Islet of Langerhans (tissue), 1 donor: ENCODE measurements at regions not wholly inside any gene's neighbourhood (a gene's known extent, or its start where the extent isn't known, plus 50 kb on each side); places are given as distances from the start of the nearest gene placed in this dataset.
"Not testable (repeated sequence)": the region's sequence is repeated elsewhere in the genome, so short reads cannot be mapped to it uniquely, and the experiment has no call there.

Experiments
- FAIRE-seq: peaks from one replicate; lab custom pipeline; 2011; peaks lifted over from hg19 to GRCh38; lab: Jason Lieb, UNC

DNA sequence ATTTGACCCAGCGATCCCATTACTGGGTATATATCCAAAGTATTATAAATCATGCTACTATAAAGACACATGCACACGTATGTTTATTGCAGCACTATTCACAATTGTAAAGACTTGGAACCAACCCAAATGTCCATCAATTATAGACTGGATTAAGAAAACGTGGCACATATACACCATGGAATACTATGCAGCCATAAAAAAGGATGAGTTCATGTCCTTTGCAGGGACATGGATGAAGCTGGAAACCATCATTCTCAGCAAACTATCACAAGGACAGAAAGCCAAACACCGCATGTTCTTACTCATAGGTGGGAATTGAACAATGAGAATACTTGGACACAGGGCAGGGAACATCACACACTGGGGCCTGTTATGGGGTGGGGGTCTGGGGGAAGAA lies 317.8 kb downstream of the TSHZ3 start:
- not testable (repeated sequence) for FAIRE-seq

DNA sequence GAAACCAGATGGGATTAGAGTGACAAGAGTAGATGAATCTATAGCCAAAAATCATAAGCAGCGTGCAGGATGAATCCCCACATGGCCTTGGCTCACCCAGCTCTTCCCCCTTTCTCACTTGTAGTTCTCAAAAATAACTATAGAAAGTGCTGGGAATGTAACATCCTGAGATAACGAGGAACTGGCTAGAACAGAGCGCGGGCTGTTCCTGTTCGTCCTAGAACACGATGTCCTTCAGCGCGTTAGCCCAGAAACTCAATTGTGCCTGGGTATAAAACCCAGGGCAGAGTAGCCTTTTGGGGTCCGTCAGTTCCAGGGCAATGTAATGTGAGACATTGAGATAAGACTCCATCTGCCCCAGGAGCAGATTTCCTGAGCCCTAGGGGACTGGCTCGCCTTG lies 326.2 kb downstream of the TSHZ3 start:
- no peak for FAIRE-seq

- no peak for FAIRE-seq
Measured at GRCh38 chr19:31018936-31019335, 330.3 kb downstream of the TSHZ3 start.

DNA sequence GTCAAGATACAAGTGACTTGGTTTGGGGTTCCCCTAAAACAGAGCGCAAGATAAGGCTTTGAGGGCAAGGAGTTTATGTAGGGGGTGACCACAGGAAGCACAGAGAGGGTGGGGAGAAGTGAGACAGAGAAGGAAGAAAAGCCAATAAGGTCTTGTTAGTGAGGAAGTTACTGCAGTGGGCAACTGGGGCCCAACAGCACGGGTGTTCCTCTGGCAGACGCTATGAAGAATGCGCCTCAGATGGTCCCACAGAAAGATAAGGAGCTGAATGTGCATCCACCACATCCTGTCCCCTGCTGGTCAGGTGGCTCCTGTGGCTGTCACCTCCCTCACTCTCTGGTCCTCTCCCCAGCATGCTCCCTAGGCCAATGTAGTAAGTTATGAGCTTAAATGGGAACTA lies 333.5 kb downstream of the TSHZ3 start:
- FAIRE-seq = no peak

- FAIRE-seq = no peak
Measured at GRCh38 chr19:31014668-31015067, 334.6 kb downstream of the TSHZ3 start.

GRCh38 chr19:31013384-31014020 lies 335.7 kb downstream of the TSHZ3 start:
- no peak for FAIRE-seq

DNA sequence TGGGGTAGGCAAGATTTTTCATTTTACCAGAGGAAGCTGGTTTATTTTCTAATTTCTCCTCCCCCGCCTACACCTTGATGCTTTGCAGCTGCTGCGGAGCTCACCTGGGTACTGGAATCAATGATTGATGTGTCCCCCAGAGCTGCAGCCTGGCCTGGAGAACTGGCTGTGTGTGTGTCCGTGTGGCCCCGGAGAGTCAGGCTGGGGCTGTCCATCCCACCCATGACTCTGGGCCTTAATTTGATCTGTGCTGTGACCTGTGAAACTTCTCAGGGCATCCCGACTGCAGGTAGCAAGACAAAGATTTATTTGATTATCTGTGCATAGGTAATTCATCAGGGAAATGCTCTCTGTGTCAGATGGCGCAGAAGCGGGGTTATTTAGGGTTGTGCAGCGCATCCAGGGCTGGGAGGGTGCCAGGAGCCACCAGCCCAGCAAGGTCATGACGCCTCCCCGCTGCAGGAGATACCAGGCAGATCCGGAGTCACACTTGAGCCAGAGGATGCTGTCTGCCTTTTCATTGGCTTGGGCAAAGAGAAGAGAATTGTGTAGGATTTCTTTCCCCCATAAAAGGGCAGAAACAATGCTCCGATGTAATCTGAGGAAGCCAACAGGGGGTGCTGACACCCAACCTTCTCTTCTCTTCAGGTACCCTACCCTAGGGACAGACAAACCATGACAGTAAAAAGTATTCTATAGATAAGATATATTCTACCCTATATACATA lies 346.6 kb downstream of the TSHZ3 start:
- FAIRE-seq = no peak

GRCh38 chr19:31001991-31002390 lies 347.2 kb downstream of the TSHZ3 start:
- no peak for FAIRE-seq

- no peak for FAIRE-seq
Measured at GRCh38 chr19:31000913-31001312, 348.3 kb downstream of the TSHZ3 start.

DNA sequence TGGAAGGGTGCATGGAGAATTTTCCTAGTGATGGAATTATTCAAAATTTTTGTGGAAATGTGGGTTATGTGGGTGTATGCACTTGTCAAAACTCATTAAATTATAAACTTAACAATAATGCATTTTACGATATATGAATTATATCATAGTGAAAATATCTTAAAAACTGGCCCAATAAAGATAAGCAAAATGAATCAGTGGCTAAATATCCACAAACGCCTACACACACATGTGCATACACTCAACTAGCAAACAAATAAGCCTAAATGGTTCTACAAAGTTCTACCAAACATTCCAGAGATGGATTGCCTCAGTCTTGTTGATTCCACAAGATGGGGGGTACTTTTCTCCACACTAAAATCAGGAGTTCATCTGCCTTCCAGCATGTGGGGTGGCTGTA lies 349.5 kb downstream of the TSHZ3 start:
- FAIRE-seq = no peak

DNA sequence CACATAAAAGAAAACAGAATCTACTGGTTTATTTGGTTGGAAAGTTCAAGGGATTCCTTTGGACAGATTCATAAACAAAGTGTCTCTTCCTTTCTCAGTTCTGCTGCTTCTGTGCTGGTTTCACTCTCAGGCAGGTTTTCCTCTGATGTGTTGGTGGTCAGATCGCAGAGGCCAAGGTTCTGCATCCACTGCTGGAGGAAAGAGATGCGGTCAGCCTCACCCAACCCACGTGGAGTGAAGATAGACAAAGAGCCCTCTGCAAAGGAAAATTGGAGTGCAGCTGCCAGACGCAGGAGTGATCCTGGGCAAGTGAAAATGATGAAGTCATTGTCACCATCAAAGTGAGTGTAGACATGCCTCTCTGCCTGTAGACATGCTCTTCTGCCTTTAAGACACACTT lies 352.0 kb downstream of the TSHZ3 start:
- FAIRE-seq = no peak

DNA sequence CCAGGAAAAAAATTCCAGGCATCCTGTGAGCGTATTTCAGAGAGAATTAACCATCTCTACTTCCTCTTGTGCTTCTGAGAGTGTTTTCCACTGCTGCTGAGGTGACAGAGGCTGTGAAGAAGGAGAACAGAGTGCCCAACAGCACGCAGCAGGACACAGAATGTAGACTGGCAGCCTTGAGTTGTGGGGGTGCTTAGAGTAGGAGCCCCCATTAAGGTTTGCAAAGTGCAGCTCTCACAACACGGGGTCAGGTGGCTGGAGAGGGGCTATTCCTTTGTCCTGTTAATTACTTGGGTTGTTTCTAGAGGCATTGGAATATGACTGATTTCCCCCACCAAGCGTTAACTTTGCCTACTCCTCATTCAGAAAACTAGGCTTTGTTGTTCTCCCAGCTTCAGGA lies 370.6 kb downstream of the TSHZ3 start:
- no peak for FAIRE-seq

DNA sequence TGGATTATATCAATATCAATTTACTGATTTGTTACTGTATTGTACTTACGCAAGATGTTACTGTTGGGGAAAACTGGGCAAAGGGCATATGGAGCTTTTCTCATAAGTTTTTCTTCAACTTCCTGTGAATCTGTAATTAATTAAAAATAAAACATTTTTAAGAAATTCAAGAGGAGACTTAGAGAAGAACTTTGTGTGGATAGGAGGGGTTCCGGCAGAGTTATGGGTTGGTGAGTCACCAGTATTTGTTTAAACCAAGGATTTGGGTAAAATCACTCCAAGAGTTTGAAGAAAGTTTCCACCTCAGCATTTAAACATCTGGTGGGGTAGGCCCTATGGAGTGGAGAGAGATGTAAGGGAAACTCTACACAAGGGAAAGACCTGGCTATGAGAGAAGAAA lies 379.6 kb downstream of the TSHZ3 start:
- FAIRE-seq = no peak

DNA sequence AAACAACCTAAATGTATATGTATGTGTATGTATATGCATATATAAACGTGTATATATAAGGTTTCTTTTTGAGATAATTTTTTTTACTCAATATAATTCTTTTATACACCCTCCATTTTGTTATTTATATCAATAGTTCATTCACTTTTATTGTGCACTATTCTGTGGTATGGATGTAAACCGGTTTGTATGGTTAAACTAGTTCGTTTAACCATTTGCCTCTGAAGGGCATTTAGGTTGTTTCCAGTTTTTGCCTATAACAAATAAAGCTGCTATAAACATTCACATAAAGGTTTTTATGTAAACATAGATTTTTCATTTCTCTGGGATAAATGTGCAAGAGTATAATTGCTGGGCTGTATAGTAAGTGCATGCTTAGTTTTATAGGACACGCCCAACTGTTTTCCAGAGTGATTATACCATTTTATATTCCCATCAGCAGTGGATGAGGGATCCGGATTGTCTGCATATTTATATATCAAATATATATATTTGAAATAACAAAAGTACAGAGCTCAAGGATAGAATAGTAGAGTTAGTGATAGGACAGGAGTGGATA lies 380.3 kb downstream of the TSHZ3 start:
- FAIRE-seq = no peak

GRCh38 chr19:30968210-30968609 lies 381.0 kb downstream of the TSHZ3 start:
- no peak for FAIRE-seq

DNA sequence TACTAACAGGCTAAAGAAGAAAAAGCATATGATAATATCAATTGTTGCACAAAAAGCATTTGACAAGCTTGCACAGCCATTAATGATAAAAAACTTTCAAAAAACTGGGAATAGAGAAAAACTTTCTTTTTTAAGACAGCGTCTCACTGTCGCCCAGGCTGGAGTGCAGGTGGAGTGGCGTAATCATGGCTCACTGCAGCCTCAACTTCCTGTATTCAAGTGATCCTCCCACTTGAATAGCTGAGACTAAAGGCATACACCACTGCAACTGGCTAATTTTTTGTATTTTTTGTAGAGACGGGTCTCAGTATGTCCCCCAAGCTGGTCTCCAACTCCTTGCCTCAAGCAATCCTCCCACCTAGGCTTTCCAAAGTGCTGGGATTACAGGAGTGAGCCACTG lies 382.8 kb downstream of the TSHZ3 start:
- FAIRE-seq = no peak

- FAIRE-seq = no peak
Measured at GRCh38 chr19:30959011-30959410, 390.2 kb downstream of the TSHZ3 start.

GRCh38 chr19:30955112-30956104 lies 393.8 kb downstream of the TSHZ3 start:
- FAIRE-seq = no peak

DNA sequence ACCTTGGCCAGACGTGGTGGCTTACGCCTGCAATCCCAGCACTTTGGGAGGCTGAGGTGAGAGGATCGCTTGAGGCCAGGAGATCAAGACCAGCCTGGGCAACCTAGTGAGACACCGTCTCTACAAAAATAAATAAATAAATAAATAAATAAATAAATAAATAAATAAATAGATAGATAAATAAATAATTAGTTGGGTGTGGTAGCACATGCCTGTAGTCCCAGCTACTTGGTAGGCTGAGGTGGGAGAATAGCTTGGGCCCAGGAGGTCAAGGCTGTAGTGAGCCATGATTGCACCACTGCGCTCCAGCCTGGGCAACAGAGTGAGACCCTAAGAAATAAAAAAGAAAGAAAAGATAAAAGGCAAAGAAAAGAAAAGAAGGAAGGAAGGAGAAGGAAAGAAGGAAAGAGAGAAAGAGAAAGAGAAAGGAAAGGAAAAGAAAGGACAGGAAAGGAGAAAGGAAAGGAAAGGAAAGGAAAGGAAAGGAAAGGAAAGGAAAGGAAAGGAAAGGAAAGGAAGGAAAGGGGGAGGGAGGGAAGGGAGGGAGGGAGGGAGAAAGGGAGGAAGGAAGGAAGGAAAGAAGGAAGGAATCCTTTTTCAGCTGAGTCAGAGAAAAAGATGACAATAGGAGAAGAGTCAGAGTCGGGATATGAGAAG lies 404.8 kb downstream of the TSHZ3 start:
- not testable (repeated sequence) for FAIRE-seq

DNA sequence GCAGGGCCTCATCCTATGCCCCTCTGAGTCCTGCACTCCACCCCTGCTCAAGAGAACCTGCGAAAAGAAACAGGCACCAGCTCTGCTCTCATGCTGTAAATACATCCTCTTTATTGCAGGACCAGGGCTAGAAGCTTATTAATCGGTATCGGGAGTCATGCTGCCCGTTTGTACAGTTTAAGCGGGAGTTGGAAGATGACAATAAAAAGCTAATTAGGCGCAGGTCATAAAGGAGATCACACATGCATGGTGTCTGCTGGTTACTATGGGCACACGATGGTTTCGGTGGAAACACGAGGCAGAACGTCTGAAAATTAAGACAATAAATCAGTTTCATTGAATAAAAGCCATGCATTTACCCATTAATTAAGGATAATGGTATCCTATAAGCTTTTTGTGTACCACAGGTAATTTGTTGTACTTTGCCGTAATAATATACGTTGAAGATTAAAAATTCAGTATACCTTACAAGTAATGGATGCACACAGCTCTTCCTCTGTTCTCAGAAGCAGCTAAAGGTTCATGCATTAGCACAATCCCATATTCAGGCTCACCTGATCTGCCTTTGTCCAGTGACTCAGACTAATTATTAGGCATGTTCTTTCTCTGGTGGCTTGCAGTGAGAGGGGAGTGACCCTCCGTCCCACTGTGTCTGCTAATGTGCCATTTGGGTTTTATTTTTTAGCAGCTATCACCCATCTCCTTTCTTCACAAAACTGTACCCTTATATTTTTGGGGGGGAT lies 406.0 kb downstream of the TSHZ3 start:
- FAIRE-seq = no peak

DNA sequence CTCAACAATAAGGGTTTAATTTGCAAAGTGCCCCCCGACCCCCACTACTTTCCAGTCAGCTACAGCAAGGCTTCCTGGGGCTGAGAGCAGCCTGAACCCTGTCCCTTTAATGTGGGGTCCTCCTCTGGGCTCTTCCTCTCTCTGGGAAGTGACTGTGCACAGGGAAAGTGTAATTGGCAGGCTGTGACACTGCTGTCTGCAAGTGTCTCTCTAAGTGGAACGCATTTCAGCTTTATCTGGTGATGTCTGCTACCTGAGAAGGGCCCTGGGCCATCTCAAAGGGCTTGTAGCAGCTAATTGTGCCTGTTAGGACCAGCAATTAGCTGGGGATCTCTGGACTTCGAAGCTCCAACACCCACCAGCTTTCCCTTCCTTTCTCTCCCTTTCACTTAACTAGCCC lies 406.6 kb downstream of the TSHZ3 start:
- no peak for FAIRE-seq
